GM12878 (cell line): ENCODE measurements at regions not wholly inside any gene's neighbourhood (a gene's known extent, or its start where the extent isn't known, plus 50 kb on each side); places are given as distances from the start of the nearest gene placed in this dataset.

Experiments
- ATAC-seq: fragments of 200-7000 bp; cut with Tn5 transposase; 3 replicates; pipeline ENCODE4 v1.9.1; 2020; ENCODE audit warnings: mild to moderate bottlenecking, moderate library complexity
- BruUV-seq: library from RNA; stranded (reverse); fragments of 400-500 nt; replicated peaks from 2 replicates; lab custom pipeline; 2021; lab: Mats Ljungman, UMichigan
- CTCF ChIA-PET: fragments of 300-600 bp; sonication (Branson Sonifier 250); formaldehyde crosslinking; extraction: SDS; loops from one replicate; lab custom pipeline; 2021; ENCODE audit warnings: inconsistent platforms; lab: Yijun Ruan, JAX
- POLR2A ChIA-PET: fragments of 350-600 bp; formaldehyde crosslinking; extraction: SDS; loops from one replicate; lab custom pipeline; 2021; ENCODE audit warnings: inconsistent platforms; lab: Charles Lee
- RAD21 ChIA-PET: fragments of 300-600 bp; sonication (Branson Sonifier 250); formaldehyde crosslinking; loops from one replicate; lab custom pipeline; 2023; ENCODE audit warnings: antibody characterized with exemption; ENCODE audit not compliant: unreplicated experiment; lab: Charles Lee
- SMC1A ChIA-PET: fragments of 300-600 bp; sonication (Branson Sonifier 250); formaldehyde crosslinking; loops from one replicate; lab custom pipeline; 2023; ENCODE audit not compliant: unreplicated experiment, uncharacterized antibody; lab: Charles Lee
- DNase-seq: peaks from one replicate; pipeline ENCODE4 v3.0.0-alpha.2; 2011; ENCODE audit warnings: low read depth, low spot score
- FAIRE-seq: peaks from 3 replicates; lab custom pipeline; 2011; peaks lifted over from hg19 to GRCh38; lab: Jason Lieb, UNC
- H2AFZ ChIP-seq: 2 replicates; pipeline ENCODE4 v1.6.0; 2011; ENCODE audit warnings: low read depth, low read length, control low read depth; ENCODE audit not compliant: control insufficient read depth
- H3K27ac ChIP-seq: 2 replicates; pipeline ENCODE4 v1.5.1; 2011; ENCODE audit warnings: control low read depth; ENCODE audit not compliant: control insufficient read depth, insufficient read depth
- H3K27me3 ChIP-seq, 2 experiments: replicated peaks in 1 of 2; 2 replicates each; pipeline versions ENCODE4 v1.6.0 to v1.6.1; 2011; ENCODE audit warnings: low read length in 1 of 2; ENCODE audit not compliant: control insufficient read depth in 2 of 2, insufficient read depth in 2 of 2
- H3K36me3 ChIP-seq, 2 experiments: 2 replicates each; pipeline ENCODE4 v1.5.1; 2011; ENCODE audit warnings: low read length in 1 of 2; ENCODE audit not compliant: control insufficient read depth in 2 of 2, insufficient read depth in 2 of 2
- H3K4me1 ChIP-seq: 2 replicates; pipeline ENCODE4 v1.6.1; 2011; ENCODE audit warnings: mild to moderate bottlenecking, low read length, moderate library complexity, mixed read lengths; ENCODE audit not compliant: control insufficient read depth, insufficient read depth
- H3K4me2 ChIP-seq: 2 replicates; pipeline ENCODE4 v1.6.0; 2011; ENCODE audit warnings: control low read depth; ENCODE audit not compliant: control insufficient read depth, insufficient read depth
- H3K4me3 ChIP-seq: fragments of 200-600 bp; sonication (generic); 2 replicates; pipeline ENCODE4 v1.5.1; 2016
- H3K79me2 ChIP-seq: 2 replicates; pipeline ENCODE4 v1.6.0; 2011; ENCODE audit warnings: low read length; ENCODE audit not compliant: control insufficient read depth, insufficient read depth
- H3K9ac ChIP-seq: 2 replicates; pipeline ENCODE4 v1.8.0; 2011; ENCODE audit warnings: low read length, control low read depth, mixed read lengths; ENCODE audit not compliant: control insufficient read depth, insufficient read depth
- H3K9me3 ChIP-seq: replicated peaks from 3 replicates; pipeline ENCODE4 v1.5.1; 2011; ENCODE audit warnings: mild to moderate bottlenecking, low read length; ENCODE audit not compliant: control insufficient read depth, insufficient read depth
- H4K20me1 ChIP-seq: 2 replicates; pipeline ENCODE4 v1.6.0; 2011; ENCODE audit not compliant: control insufficient read depth, insufficient read depth
- ATF2 ChIP-seq: IDR thresholded peaks from 2 replicates; pipeline ENCODE4 v1.6.1; 2012; ENCODE audit warnings: low read length, inconsistent platforms
- BCL11A ChIP-seq: IDR thresholded peaks from 2 replicates; pipeline ENCODE4 v1.6.1; 2011; ENCODE audit warnings: low read depth, low read length
- CHD4 ChIP-seq: fragments of 200-600 bp; sonication (generic); IDR thresholded peaks from 2 replicates; pipeline ENCODE4 v1.6.1; 2016; ENCODE audit warnings: mild to moderate bottlenecking
- CREB1 ChIP-seq: IDR thresholded peaks from 2 replicates; pipeline ENCODE4 v1.6.1; 2012; ENCODE audit warnings: low read depth, mild to moderate bottlenecking, inconsistent platforms
- CUX1 ChIP-seq: IDR thresholded peaks from 2 replicates; pipeline ENCODE4 v1.6.1; 2012; ENCODE audit warnings: improper control_type of control experiment, low read depth, low read length; ENCODE audit not compliant: insufficient replicate concordance
- DPF2 ChIP-seq: fragments of 450-650 bp; IDR thresholded peaks from 2 replicates; pipeline ENCODE4 v1.6.1; 2017; ENCODE audit warnings: mild to moderate bottlenecking
- EZH2 ChIP-seq: IDR thresholded peaks from 2 replicates; pipeline ENCODE4 v1.6.1; 2012; ENCODE audit warnings: low read depth, mild to moderate bottlenecking, control low read depth, inconsistent platforms, low read length, borderline replicate concordance; ENCODE audit not compliant: control insufficient read depth
- FOS ChIP-seq: IDR thresholded peaks from 3 replicates; pipeline ENCODE4 v1.6.1; 2011; ENCODE audit warnings: borderline replicate concordance; ENCODE audit not compliant: insufficient read length; ENCODE audit errors: extremely low read depth
- FOXM1 ChIP-seq: IDR thresholded peaks from 2 replicates; pipeline ENCODE4 v1.6.1; 2012; ENCODE audit warnings: low read depth, mild to moderate bottlenecking, inconsistent platforms, low read length, moderate library complexity
- KAT2A ChIP-seq: conservative IDR thresholded peaks from 2 replicates; pipeline ENCODE4 v1.6.1; 2011; ENCODE audit warnings: low read depth, low read length; ENCODE audit not compliant: control insufficient read depth
- RBBP5 ChIP-seq: fragments of 200-600 bp; sonication (generic); conservative IDR thresholded peaks from 2 replicates; pipeline ENCODE4 v1.6.1; 2016
- RUNX3 ChIP-seq: IDR thresholded peaks from 2 replicates; pipeline ENCODE4 v1.6.1; 2012; ENCODE audit warnings: low read length, inconsistent platforms
- SMAD5 ChIP-seq: IDR thresholded peaks from 2 replicates; pipeline ENCODE4 v1.6.1; 2016; ENCODE audit warnings: antibody characterized with exemption, low read depth
- TAF1 ChIP-seq: IDR thresholded peaks from 2 replicates; pipeline ENCODE4 v1.6.1; 2011; ENCODE audit warnings: mild to moderate bottlenecking, low read depth, low read length, borderline replicate concordance
- TARDBP ChIP-seq: IDR thresholded peaks from 2 replicates; pipeline ENCODE4 v1.6.1; 2016; ENCODE audit warnings: borderline replicate concordance
- YBX1 ChIP-seq: fragments of 450-650 bp; IDR thresholded peaks from 2 replicates; pipeline ENCODE4 v1.6.1; 2016; ENCODE audit warnings: antibody characterized with exemption
- in situ Hi-C: fragments of 300-500 bp; cut with MboI; formaldehyde crosslinking; loops from 9 replicates; pipeline ENCODE4 v1.14.3; 2018; ENCODE audit warnings: mixed read lengths
- intact Hi-C: fragments of 100-400 bp; cut with micrococcal nuclease; formaldehyde crosslinking; loops from one replicate; pipeline ENCODE4 v1.14.2; 2022; ENCODE audit not compliant: unreplicated experiment
- TF ChIP-seq, protein P1 (sequence below): fragments of 450-650 bp; IDR thresholded peaks from 2 replicates; pipeline ENCODE4 v1.6.1; 2016; ENCODE audit warnings: mild to moderate bottlenecking

DNA sequence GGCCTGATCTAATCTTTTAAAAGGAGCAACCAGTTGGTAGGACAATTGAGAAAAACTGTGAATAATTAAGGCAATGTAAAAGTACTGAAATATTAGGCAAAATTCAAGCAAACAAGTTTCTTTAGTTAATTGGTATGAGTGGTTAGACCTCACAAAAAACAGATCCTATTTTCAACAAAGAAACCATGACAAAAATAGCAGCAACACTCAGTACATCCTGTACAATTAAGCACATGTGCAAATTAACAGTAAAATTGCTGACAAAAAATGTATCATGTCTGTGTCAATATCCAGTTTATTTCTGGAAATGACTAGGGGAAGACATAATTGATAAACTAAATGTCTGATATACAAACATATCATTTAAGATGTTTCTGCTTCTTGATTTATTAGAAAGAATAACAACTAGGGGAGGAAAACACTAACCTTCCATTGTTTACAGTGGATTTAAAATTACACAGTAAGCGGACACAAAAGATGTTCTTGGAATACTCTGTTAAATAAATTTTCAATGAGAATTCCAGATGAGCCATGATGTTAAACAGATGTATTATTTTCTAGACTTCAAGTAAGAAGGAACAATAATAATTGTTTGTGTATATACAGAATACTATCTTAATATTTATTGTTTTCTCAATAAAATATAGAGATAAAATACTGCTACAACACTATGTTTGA, 638.9 kb downstream of the SPRY1 start (continued):
- TF ChIP-seq CUX1 (no peak), TAF1 (no peak)

GRCh38 chr4:124037236-124037635, 640.6 kb downstream of the SPRY1 start:
- no peaks in the 10 kb centered on the region for H3K36me3 ChIP-seq
- ChIA-PET CTCF (no interaction called here), RAD21 (no interaction called here), POLR2A (no interaction called here), SMC1A (no interaction called here)
- no peak overlapping the region for H3K27ac ChIP-seq
- no peak overlapping the region for H3K4me2 ChIP-seq
- intact Hi-C loops: no loop called here
- no peaks in the 10 kb centered on the region; a peak in 1 of 4 replicates for H3K27me3 ChIP-seq
- H3K9me3 ChIP-seq: no peaks in the 10 kb centered on the region
- DNase-seq: no peak
- no peak overlapping the region for H3K9ac ChIP-seq
- H3K4me1 ChIP-seq: no peaks in the 10 kb centered on the region
- no peak overlapping the region for H3K4me3 ChIP-seq
- no peaks in the 10 kb centered on the region for H4K20me1 ChIP-seq
- no peaks in the 10 kb centered on the region for H3K79me2 ChIP-seq
- no peak for FAIRE-seq
- in situ Hi-C loops: no loop called here
- no peak for ATAC-seq
- BruUV-seq: no TSS peak
- no peak overlapping the region for H2AFZ ChIP-seq
- no peak for TF ChIP-seq FOS
- TF ChIP-seq FOXM1: no peak
- no peak for TF ChIP-seq YBX1
- no peak for TF ChIP-seq RUNX3
- no peak for TF ChIP-seq ATF2
- TF ChIP-seq KAT2A: no peak
- no peak for TF ChIP-seq TARDBP
- TF ChIP-seq CREB1: no peak
- TF ChIP-seq, protein P1, sequence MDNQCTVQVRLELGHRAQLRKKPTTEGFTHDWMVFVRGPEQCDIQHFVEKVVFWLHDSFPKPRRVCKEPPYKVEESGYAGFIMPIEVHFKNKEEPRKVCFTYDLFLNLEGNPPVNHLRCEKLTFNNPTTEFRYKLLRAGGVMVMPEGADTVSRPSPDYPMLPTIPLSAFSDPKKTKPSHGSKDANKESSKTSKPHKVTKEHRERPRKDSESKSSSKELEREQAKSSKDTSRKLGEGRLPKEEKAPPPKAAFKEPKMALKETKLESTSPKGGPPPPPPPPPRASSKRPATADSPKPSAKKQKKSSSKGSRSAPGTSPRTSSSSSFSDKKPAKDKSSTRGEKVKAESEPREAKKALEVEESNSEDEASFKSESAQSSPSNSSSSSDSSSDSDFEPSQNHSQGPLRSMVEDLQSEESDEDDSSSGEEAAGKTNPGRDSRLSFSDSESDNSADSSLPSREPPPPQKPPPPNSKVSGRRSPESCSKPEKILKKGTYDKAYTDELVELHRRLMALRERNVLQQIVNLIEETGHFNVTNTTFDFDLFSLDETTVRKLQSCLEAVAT: no peak
- no peak for TF ChIP-seq EZH2
- no peak for TF ChIP-seq SMAD5
- TF ChIP-seq RBBP5: no peak
- TF ChIP-seq BCL11A: no peak
- no peak for TF ChIP-seq CHD4
- TF ChIP-seq DPF2: no peak
